Thyroid gland (tissue), 4 donors: ENCODE measurements at regions not wholly inside any gene's neighbourhood (a gene's known extent, or its start where the extent isn't known, plus 50 kb on each side); places are given as distances from the start of the nearest gene placed in this dataset.

Source experiments
- CTCF ChIP-seq, 6 experiments: fragments of 200-600 bp in 3 of 6; fragments of 450-650 bp in 3 of 6; sonication (generic) in 3 of 6; IDR thresholded peaks; one replicate each; pipeline ENCODE4 v1.5.1; 2016 to 2019; ENCODE audit warnings: antibody characterized with exemption in 6 of 6, mild to moderate bottlenecking in 2 of 6, inconsistent platforms in 1 of 6, moderate library complexity in 1 of 6
- POLR2A ChIP-seq, 2 donors: fragments of 450-650 bp; IDR thresholded peaks; one replicate each; pipeline ENCODE4 v1.6.1; 2017; ENCODE audit warnings: antibody characterized with exemption in 2 of 2, mild to moderate bottlenecking in 2 of 2, moderate library complexity in 1 of 2

GRCh38 chr4:34318773-34319172 is 1925.5 kb downstream of the ARAP2 start:
- TF ChIP-seq POLR2A (IDR thresholded peaks at IDR 0.05) (no peak), CTCF (IDR thresholded peaks at IDR 0.05) (no peak)
